Endothelial cell of umbilical vein (primary cell): ENCODE measurements at regions not wholly inside any gene's neighbourhood (a gene's known extent, or its start where the extent isn't known, plus 50 kb on each side); places are given as distances from the start of the nearest gene placed in this dataset.

Experiments
- BruUV-seq: library from RNA; stranded (reverse); fragments of 400-500 nt; replicated peaks from 2 replicates; lab custom pipeline; 2021; lab: Mats Ljungman, UMichigan
- CTCF ChIA-PET: fragments of 300-600, 350-600 bp; sonication (Branson Sonifier 250); formaldehyde crosslinking; loops from one replicate; lab custom pipeline; 2021; ENCODE audit warnings: antibody characterized with exemption, inconsistent platforms; lab: Charles Lee
- POLR2A ChIA-PET: fragments of 300-600, 350-600 bp; sonication (Branson Sonifier 250); formaldehyde crosslinking; loops from one replicate; lab custom pipeline; 2021; ENCODE audit warnings: antibody characterized with exemption, inconsistent platforms; lab: Charles Lee
- DNase-seq: peaks from one replicate; pipeline ENCODE4 v3.0.0-alpha.2; 2011; ENCODE audit warnings: low read depth, low spot score
- FAIRE-seq: peaks from 2 replicates; lab custom pipeline; 2011; peaks lifted over from hg19 to GRCh38; lab: Jason Lieb, UNC
- H2AFZ ChIP-seq: 2 replicates; pipeline ENCODE4 v1.6.0; 2012; ENCODE audit warnings: low read depth, low read length, control low read depth, inconsistent platforms
- H3K27ac ChIP-seq: 2 replicates; pipeline ENCODE4 v1.5.1; 2011; ENCODE audit warnings: low read depth, mild to moderate bottlenecking, control low read depth, low read length, moderate library complexity; ENCODE audit not compliant: insufficient read depth
- H3K27me3 ChIP-seq, 2 experiments: 2 replicates each; pipeline versions ENCODE4 v1.6.0 to v1.6.1; 2011; ENCODE audit warnings: low read length in 2 of 2, mixed read lengths in 1 of 2; ENCODE audit not compliant: control insufficient read depth in 2 of 2, insufficient read depth in 2 of 2
- H3K36me3 ChIP-seq, 2 experiments: 2 replicates in 1 of 2; 3 replicates in 1 of 2; pipeline ENCODE4 v1.5.1; 2011; ENCODE audit warnings: low read length in 2 of 2, mild to moderate bottlenecking in 1 of 2, moderate library complexity in 1 of 2; ENCODE audit not compliant: control insufficient read depth in 2 of 2, insufficient read depth in 2 of 2; ENCODE audit errors: extremely low read depth in 1 of 2
- H3K4me1 ChIP-seq: 3 replicates; pipeline ENCODE4 v1.5.1; 2011; ENCODE audit warnings: mild to moderate bottlenecking, low read length; ENCODE audit not compliant: control insufficient read depth, insufficient read depth; ENCODE audit errors: extremely low read depth
- H3K4me2 ChIP-seq: 2 replicates; pipeline ENCODE4 v1.6.1; 2011; ENCODE audit warnings: low read length, control low read depth, mixed read lengths; ENCODE audit not compliant: insufficient read depth
- H3K4me3 ChIP-seq, 3 experiments: fragments of 200-600 bp in 1 of 3; sonication (generic), shearing (Covaris generic) in 1 of 3; replicated peaks in 1 of 3; 2 replicates each; pipeline ENCODE4 v1.5.1; 2011 to 2016; ENCODE audit warnings: control low read depth in 3 of 3, low read length in 3 of 3, mild to moderate bottlenecking in 2 of 3, inconsistent platforms in 1 of 3, low read depth in 1 of 3, moderate library complexity in 1 of 3; ENCODE audit not compliant: insufficient read depth in 1 of 3
- H3K79me2 ChIP-seq: 2 replicates; pipeline ENCODE4 v1.6.0; 2012; ENCODE audit warnings: low read length, inconsistent platforms; ENCODE audit not compliant: control insufficient read depth, insufficient read depth
- H3K9ac ChIP-seq: replicated peaks from 2 replicates; pipeline ENCODE3; 2011; ENCODE audit warnings: low read length, control low read depth; ENCODE audit not compliant: insufficient read depth; ENCODE audit errors: extremely low read depth
- H3K9me1 ChIP-seq: replicated peaks from 3 replicates; pipeline ENCODE4 v1.6.0; 2011; ENCODE audit warnings: mild to moderate bottlenecking, low read length; ENCODE audit not compliant: control insufficient read depth, insufficient read depth; ENCODE audit errors: extremely low read depth
- H3K9me3 ChIP-seq: replicated peaks from 2 replicates; pipeline ENCODE4 v1.5.1; 2012; ENCODE audit warnings: low read length, inconsistent platforms; ENCODE audit not compliant: control insufficient read depth, insufficient read depth
- H4K20me1 ChIP-seq: replicated peaks from 2 replicates; pipeline ENCODE3; 2011; ENCODE audit warnings: mild to moderate bottlenecking, low read length; ENCODE audit not compliant: control insufficient read depth, insufficient read depth; ENCODE audit errors: extremely low read depth
- CTCF ChIP-seq, 2 donors: IDR thresholded peaks; 1 replicate in 1 of 2; 2 replicates in 1 of 2; pipeline ENCODE4 v1.5.1; 2011; ENCODE audit warnings: low read length in 2 of 2, mild to moderate bottlenecking in 2 of 2, moderate library complexity in 2 of 2, control low read depth in 1 of 2, inconsistent platforms in 1 of 2, low read depth in 1 of 2; ENCODE audit not compliant: insufficient read depth in 1 of 2; ENCODE audit errors: extremely low read depth in 1 of 2
- EZH2 ChIP-seq: IDR thresholded peaks from 2 replicates; pipeline ENCODE4 v1.6.1; 2012; ENCODE audit warnings: borderline replicate concordance, low read depth, mild to moderate bottlenecking, moderate library complexity, low read length, inconsistent platforms; ENCODE audit not compliant: severe bottlenecking
- GATA2 ChIP-seq: IDR thresholded peaks from 2 replicates; pipeline ENCODE4 v1.7.0; 2011; ENCODE audit warnings: low read depth, mild to moderate bottlenecking, moderate library complexity, mixed read lengths, low read length; ENCODE audit not compliant: insufficient read length, insufficient read depth
- JUN ChIP-seq: IDR thresholded peaks from 2 replicates; pipeline ENCODE4 v1.6.1; 2011; ENCODE audit warnings: borderline replicate concordance, low read depth; ENCODE audit not compliant: insufficient read length, insufficient read depth
- MAX ChIP-seq: IDR thresholded peaks from 2 replicates; pipeline ENCODE4 v1.6.1; 2011; ENCODE audit not compliant: insufficient read depth, insufficient read length
- MYC ChIP-seq: IDR thresholded peaks from one replicate; pipeline ENCODE4 v1.6.1; 2011; ENCODE audit warnings: mild to moderate bottlenecking, low read depth, low read length
- POLR2A ChIP-seq: IDR thresholded peaks from 2 replicates; pipeline ENCODE4 v1.6.1; 2012; ENCODE audit warnings: low read depth, mild to moderate bottlenecking, control low read depth, low read length
- POLR2AphosphoS5 ChIP-seq: IDR thresholded peaks from 2 replicates; pipeline ENCODE4 v1.6.1; 2012; ENCODE audit warnings: low read depth, mild to moderate bottlenecking, control low read depth, low read length, moderate library complexity; ENCODE audit not compliant: insufficient read depth
- dilution Hi-C: fragments of 300-500 bp; cut with MboI; formaldehyde crosslinking; loops from one replicate; pipeline ENCODE4 v1.15.0; 2019; ENCODE audit warnings: low sequenced_read_pairs; ENCODE audit not compliant: extremely low pct_ligation_motif_present
- intact Hi-C: fragments of 100-400 bp; cut with micrococcal nuclease; formaldehyde crosslinking; loops from one replicate; pipeline ENCODE4 v1.10.0; 2022

- Histone ChIP-seq H3K4me2 (no peak overlapping the region), H3K27ac (no peak overlapping the region), H3K9me1 (no peaks in the 10 kb centered on the region), H2AFZ (no peak overlapping the region), H3K9me3 (no peaks in the 10 kb centered on the region), H3K4me3 (no peak overlapping the region), H4K20me1 (no peaks in the 10 kb centered on the region), H3K27me3 (no peaks in the 10 kb centered on the region), H3K4me1 (no peaks in the 10 kb centered on the region), H3K79me2 (no peaks in the 10 kb centered on the region), H3K36me3 (no peaks in the 10 kb centered on the region), H3K9ac (no peak overlapping the region)
- POLR2A ChIA-PET, result no interaction called here
- FAIRE-seq (no peak), DNase-seq (no peak)
- CTCF ChIA-PET, result interaction anchor here (1.2 kb wide), 1 partner anchor 13 kb away, joined by 4 read pairs; no protein-coding TSS in a partner anchor
- TF ChIP-seq JUN, result no peak
- no peak for TF ChIP-seq MAX
- no peak for TF ChIP-seq EZH2
- TF ChIP-seq CTCF (IDR thresholded peaks at IDR 0.05; ENCODE audit: extremely low read depth in 1 of 2, insufficient read depth in 1 of 2, low read depth in 1 of 2, low read length in 2 of 2), result no peak
- TF ChIP-seq POLR2A, result no peak
- no peak for TF ChIP-seq GATA2
- no peak for TF ChIP-seq POLR2AphosphoS5
- no peak for TF ChIP-seq MYC
- BruUV-seq, result no TSS peak
- dilution Hi-C loops, result no loop called here
- intact Hi-C loops, result no loop called here
Observed at GRCh38 chr6:54680531-54680930, 166.0 kb upstream of the FAM83B start.
